ENCODE measurements at regions not wholly inside any gene's neighbourhood (a gene's known extent, or its start where the extent isn't known, plus 50 kb on each side); places are given as distances from the start of the nearest gene placed in this dataset.

DNA sequence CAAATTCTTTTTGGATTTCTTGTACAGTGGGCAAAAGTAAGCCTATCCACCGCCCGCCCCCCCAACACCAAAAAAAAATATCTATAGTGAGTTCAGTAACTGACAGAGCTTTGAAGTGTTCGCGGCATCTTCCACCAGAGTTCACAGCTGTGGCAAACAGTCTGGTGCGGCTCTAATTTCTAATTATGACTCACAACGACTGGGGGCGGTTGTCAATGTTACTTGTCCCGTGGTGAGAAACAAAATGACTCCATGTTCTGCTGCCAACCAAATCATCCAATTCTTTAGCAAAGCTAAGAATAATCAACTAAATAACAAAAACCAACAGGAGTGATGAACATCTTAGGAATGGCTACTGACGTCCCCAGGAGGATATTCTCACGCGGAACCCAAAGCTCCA lies 392.5 kb upstream of the SALL3 start:
- DNase-seq (ENCODE audit: low spot score) = no peak
- no peak for TF ChIP-seq CTCF (IDR thresholded peaks at IDR 0.05; ENCODE audit: extremely low read depth, insufficient read depth, missing control alignments)

GRCh38 chr18:78587626-78588600 lies 391.7 kb upstream of the SALL3 start:
- DNase-seq (ENCODE audit: low spot score) = no peak
- in situ Hi-C loops (cut with MboI; ENCODE audit: low pct_unique_long_range_greater_than_20kb, low sequenced_read_pairs, unreplicated experiment) = no loop called here
- TF ChIP-seq CTCF (IDR thresholded peaks at IDR 0.05; ENCODE audit: extremely low read depth, insufficient read depth, missing control alignments) = no peak

More for the DNA sequence above, 392.5 kb upstream of the SALL3 start:
- in situ Hi-C loops (cut with MboI; ENCODE audit: low pct_unique_long_range_greater_than_20kb, low sequenced_read_pairs, unreplicated experiment) = no loop called here

DNA sequence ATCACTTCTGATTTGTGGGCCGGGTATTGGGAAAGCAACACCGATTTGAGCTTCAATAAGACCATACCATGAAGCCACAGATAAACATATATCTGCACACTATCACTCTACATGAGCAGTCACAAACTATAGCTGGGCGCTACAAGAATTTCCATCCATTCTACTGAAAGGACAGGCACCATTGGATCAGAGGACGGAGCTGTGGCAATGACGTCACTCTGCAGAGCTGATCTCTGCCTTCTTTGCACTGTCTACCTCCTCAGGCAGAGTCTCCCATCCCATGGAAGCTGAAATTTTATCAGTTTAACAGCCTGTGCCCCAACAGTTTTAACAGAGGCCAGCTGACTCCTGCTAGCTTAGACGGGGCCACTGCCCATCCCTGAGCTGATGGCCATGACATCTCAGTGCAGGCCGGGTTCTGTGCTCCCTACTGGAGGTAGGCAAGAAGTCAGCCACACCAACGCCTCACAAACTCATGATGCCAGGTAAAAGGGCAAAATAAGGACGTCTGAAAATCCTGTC lies 389.6 kb upstream of the SALL3 start:
- in situ Hi-C loops (cut with MboI; ENCODE audit: low pct_unique_long_range_greater_than_20kb, low sequenced_read_pairs, unreplicated experiment) = no loop called here
- DNase-seq (ENCODE audit: low spot score) = no peak
- no peak for TF ChIP-seq CTCF (IDR thresholded peaks at IDR 0.05; ENCODE audit: extremely low read depth, insufficient read depth, missing control alignments)

- in situ Hi-C loops (cut with MboI; ENCODE audit: low pct_unique_long_range_greater_than_20kb, low sequenced_read_pairs, unreplicated experiment) = no loop called here
- no peak for TF ChIP-seq CTCF (IDR thresholded peaks at IDR 0.05; ENCODE audit: extremely low read depth, insufficient read depth, missing control alignments)
- no peak for DNase-seq (ENCODE audit: low spot score)
Measured at GRCh38 chr18:78595453-78595852, 384.2 kb upstream of the SALL3 start.

DNA sequence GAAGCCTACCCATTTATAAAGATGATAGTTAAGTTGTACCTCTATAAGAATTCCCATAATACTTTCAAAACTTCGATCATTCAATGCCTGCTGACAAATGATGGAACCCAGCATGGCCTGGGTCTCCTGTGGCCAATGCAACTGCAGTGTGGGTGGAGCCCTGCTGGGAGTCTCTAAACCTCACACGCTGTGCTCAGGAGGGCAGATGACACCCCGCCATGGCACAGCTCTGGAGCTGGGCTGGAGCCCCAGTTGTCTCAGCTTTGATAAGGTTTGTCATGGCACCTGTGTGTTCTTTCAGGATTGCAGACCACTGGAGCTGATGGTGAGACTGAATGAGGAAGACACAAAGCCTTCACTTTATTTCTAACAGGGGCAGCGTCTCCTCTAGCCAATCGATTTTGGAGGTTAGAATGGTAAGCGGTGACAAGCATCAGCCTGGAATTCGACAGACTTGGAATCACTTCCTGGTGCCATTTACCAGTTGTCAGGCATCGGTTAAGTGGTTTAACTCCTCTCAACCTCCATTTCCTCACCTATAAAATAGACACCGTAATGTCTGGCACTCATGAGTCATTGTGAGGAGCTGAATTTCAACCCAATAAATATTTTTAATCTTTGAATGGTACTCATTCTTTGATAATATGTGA lies 383.6 kb upstream of the SALL3 start:
- TF ChIP-seq CTCF (IDR thresholded peaks at IDR 0.05; ENCODE audit: extremely low read depth, insufficient read depth, missing control alignments) = no peak
- no peak for DNase-seq (ENCODE audit: low spot score)
- in situ Hi-C loops (cut with MboI; ENCODE audit: low pct_unique_long_range_greater_than_20kb, low sequenced_read_pairs, unreplicated experiment) = no loop called here

- no peak for TF ChIP-seq CTCF (IDR thresholded peaks at IDR 0.05; ENCODE audit: extremely low read depth, insufficient read depth, missing control alignments)
- DNase-seq (ENCODE audit: low spot score) = no peak
- in situ Hi-C loops (cut with MboI; ENCODE audit: low pct_unique_long_range_greater_than_20kb, low sequenced_read_pairs, unreplicated experiment) = no loop called here
Measured at GRCh38 chr18:78596794-78597345, 382.7 kb upstream of the SALL3 start.
